ENCODE measurements at regions not wholly inside any gene's neighbourhood (a gene's known extent, or its start where the extent isn't known, plus 50 kb on each side); places are given as distances from the start of the nearest gene placed in this dataset.

DNA sequence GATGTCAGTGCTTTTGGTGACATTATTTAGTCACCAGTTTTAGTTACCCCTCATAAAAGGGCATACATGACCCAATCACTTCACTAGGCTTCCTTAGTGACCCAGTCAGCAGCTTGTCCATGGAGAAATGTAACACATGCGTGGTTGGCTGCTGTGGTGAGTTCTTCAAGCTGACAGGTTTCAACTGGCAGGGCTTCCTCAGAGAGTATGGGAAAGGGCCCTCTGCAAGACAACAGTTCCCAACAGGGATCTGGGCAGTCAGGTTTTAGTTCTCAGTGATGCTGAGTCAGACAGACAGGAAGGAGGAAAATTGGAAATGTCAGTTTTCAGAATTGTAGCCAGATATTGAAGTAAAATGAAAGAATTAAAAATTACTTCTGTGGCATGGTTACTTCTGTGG lies 282.5 kb downstream of the TBL1XR1 start:
- Mint-ChIP-seq H3K27ac (peak overlapping the region in 2 of 3 experiments; percentile 14 to 53; a peak in 4 of 7 replicates), H3K4me3 (no peak overlapping the region), H3K36me3 (ENCODE audit: insufficient read depth in 1 of 3, low read depth in 3 of 3) (no peaks in the 10 kb centered on the region), H3K9me3 (no peaks in the 10 kb centered on the region), H3K4me1 (peaks cover 37 to 38% of the 10 kb centered on the region in 2 experiments), H3K27me3 (ENCODE audit: low read depth) (no peaks in the 10 kb centered on the region)
- H3K14ac ChIP-seq (ENCODE audit: insufficient read depth, low read length) = 0 out of 2 replicates have a peak overlapping the region, but pooled peaks have one; percentile 12
- H2BK120ac ChIP-seq (ENCODE audit: low read depth, low read length, poor library complexity, severe bottlenecking) = no peak overlapping the region
- no peak overlapping the region for H2BK15ac ChIP-seq (ENCODE audit: low read depth, low read length)
- H3K4ac ChIP-seq (ENCODE audit: low read depth, low read length) = no peak overlapping the region
- no peak overlapping the region for H4K8ac ChIP-seq (replicated peaks; ENCODE audit: insufficient read length, low read depth, low read length)
- H3K18ac ChIP-seq (ENCODE audit: insufficient read length, low read depth, low read length) = no peak overlapping the region
- H2BK5ac ChIP-seq (ENCODE audit: insufficient read length, low read length) = no peak overlapping the region
- H3K4me2 ChIP-seq (ENCODE audit: insufficient read depth, insufficient read length, low read length) = no peak overlapping the region
- no peak overlapping the region for H2BK12ac ChIP-seq (ENCODE audit: insufficient read length, low read depth, low read length)
- no peak overlapping the region for H2AK5ac ChIP-seq (ENCODE audit: insufficient read length, low read length)
- H4K91ac ChIP-seq (ENCODE audit: insufficient read length, low read depth, low read length) = no peak overlapping the region
- H3K27ac ChIP-seq (ENCODE audit: insufficient read length, low read depth, low read length) = no peak overlapping the region
- peaks cover 20% of the 10 kb centered on the region for H3K4me1 ChIP-seq (ENCODE audit: insufficient read depth, low read length)
- DNase-seq = no peak
- H3K79me2 ChIP-seq (ENCODE audit: insufficient read depth, low read length) = no peaks in the 10 kb centered on the region
- no peaks in the 10 kb centered on the region for H3K27me3 ChIP-seq (ENCODE audit: insufficient read depth, low read length)
- no peak overlapping the region for H2AFZ ChIP-seq (ENCODE audit: low read length)
- H3K56ac ChIP-seq (ENCODE audit: insufficient read length, low read depth, low read length) = no peak overlapping the region
- no peaks in the 10 kb centered on the region for H4K20me1 ChIP-seq (ENCODE audit: control insufficient read depth, insufficient read depth, insufficient read length)
- H4K5ac ChIP-seq (ENCODE audit: insufficient read length, low read depth, low read length) = no peak overlapping the region
- WGBS (ENCODE audit: extremely low coverage, insufficient read length, low lambda C conversion rate) = no CpG with 5 or more reads among the region's 1 CpG
- H2BK20ac ChIP-seq (ENCODE audit: low read depth, low read length, poor library complexity, severe bottlenecking) = no peak overlapping the region
- peaks cover 4% of the 10 kb centered on the region for H3K23me2 ChIP-seq (ENCODE audit: insufficient read length, low read depth, low read length, poor library complexity, severe bottlenecking)
- H3K79me1 ChIP-seq (ENCODE audit: insufficient read depth, low read depth, low read length, poor library complexity, severe bottlenecking) = no peaks in the 10 kb centered on the region
- H3K9me3 ChIP-seq (ENCODE audit: control insufficient read depth, low read depth, low read length) = no peaks in the 10 kb centered on the region
- H3K9ac ChIP-seq (ENCODE audit: extremely low read depth, insufficient read length, low read length) = no peak overlapping the region
- no peak overlapping the region for H3T11ph ChIP-seq (ENCODE audit: low read length)
- no peak overlapping the region for H3K23ac ChIP-seq (ENCODE audit: insufficient read length, low read depth, low read length)
- TF ChIP-seq, protein P1, sequence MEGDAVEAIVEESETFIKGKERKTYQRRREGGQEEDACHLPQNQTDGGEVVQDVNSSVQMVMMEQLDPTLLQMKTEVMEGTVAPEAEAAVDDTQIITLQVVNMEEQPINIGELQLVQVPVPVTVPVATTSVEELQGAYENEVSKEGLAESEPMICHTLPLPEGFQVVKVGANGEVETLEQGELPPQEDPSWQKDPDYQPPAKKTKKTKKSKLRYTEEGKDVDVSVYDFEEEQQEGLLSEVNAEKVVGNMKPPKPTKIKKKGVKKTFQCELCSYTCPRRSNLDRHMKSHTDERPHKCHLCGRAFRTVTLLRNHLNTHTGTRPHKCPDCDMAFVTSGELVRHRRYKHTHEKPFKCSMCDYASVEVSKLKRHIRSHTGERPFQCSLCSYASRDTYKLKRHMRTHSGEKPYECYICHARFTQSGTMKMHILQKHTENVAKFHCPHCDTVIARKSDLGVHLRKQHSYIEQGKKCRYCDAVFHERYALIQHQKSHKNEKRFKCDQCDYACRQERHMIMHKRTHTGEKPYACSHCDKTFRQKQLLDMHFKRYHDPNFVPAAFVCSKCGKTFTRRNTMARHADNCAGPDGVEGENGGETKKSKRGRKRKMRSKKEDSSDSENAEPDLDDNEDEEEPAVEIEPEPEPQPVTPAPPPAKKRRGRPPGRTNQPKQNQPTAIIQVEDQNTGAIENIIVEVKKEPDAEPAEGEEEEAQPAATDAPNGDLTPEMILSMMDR (conservative IDR thresholded peaks at IDR 0.05) = no peak

Measured in H9 (cell line).